ENCODE measurements at regions not wholly inside any gene's neighbourhood (a gene's known extent, or its start where the extent isn't known, plus 50 kb on each side); places are given as distances from the start of the nearest gene placed in this dataset.
A peak's percentile ranks its signal among the peaks of the same experiment; 100 is the strongest.

GRCh38 chr21:23003951-23004350, 2005.7 kb downstream of the NCAM2 start:
- H3K27ac Mint-ChIP-seq, result no peak overlapping the region
- peaks cover 4% of the 10 kb centered on the region for H3K27me3 Mint-ChIP-seq (ENCODE audit: low read depth, poor library complexity)
- DNase-seq, result no peak
- no peaks in the 10 kb centered on the region for H3K4me1 Mint-ChIP-seq
- no peaks in the 10 kb centered on the region for H3K36me3 Mint-ChIP-seq (ENCODE audit: low read depth)
- TF ChIP-seq CTCF (IDR thresholded peaks at IDR 0.05), result no peak
- H3K9me3 Mint-ChIP-seq, result no peaks in the 10 kb centered on the region
- H3K4me3 Mint-ChIP-seq, result no peak overlapping the region

GRCh38 chr21:23008601-23009202, 2010.5 kb downstream of the NCAM2 start:
- no peaks in the 10 kb centered on the region for H3K9me3 Mint-ChIP-seq
- H3K4me3 Mint-ChIP-seq, result no peak overlapping the region
- no peaks in the 10 kb centered on the region for H3K4me1 Mint-ChIP-seq
- H3K27me3 Mint-ChIP-seq (ENCODE audit: low read depth, poor library complexity), result peaks cover 8% of the 10 kb centered on the region
- H3K36me3 Mint-ChIP-seq (ENCODE audit: low read depth), result no peaks in the 10 kb centered on the region
- no peak for DNase-seq
- TF ChIP-seq CTCF (IDR thresholded peaks at IDR 0.05), result no peak
- H3K27ac Mint-ChIP-seq, result no peak overlapping the region

GRCh38 chr21:23009360-23009759, 2011.2 kb downstream of the NCAM2 start:
- no peak for DNase-seq
- Mint-ChIP-seq H3K27ac (no peak overlapping the region), H3K4me3 (no peak overlapping the region), H3K36me3 (ENCODE audit: low read depth) (no peaks in the 10 kb centered on the region), H3K27me3 (ENCODE audit: low read depth, poor library complexity) (peaks cover 8% of the 10 kb centered on the region), H3K4me1 (peaks cover 6% of the 10 kb centered on the region), H3K9me3 (no peaks in the 10 kb centered on the region)
- no peak for TF ChIP-seq CTCF (IDR thresholded peaks at IDR 0.05)

- peaks cover 4% of the 10 kb centered on the region for H3K27me3 Mint-ChIP-seq (ENCODE audit: low read depth, poor library complexity)
- no peak for TF ChIP-seq CTCF (IDR thresholded peaks at IDR 0.05)
- H3K4me1 Mint-ChIP-seq, result peaks cover 8% of the 10 kb centered on the region
- H3K36me3 Mint-ChIP-seq (ENCODE audit: low read depth), result no peaks in the 10 kb centered on the region
- H3K27ac Mint-ChIP-seq, result no peak overlapping the region
- DNase-seq, result no peak
- no peaks in the 10 kb centered on the region for H3K9me3 Mint-ChIP-seq
- no peak overlapping the region for H3K4me3 Mint-ChIP-seq
Measured at GRCh38 chr21:23014021-23014420, 2015.8 kb downstream of the NCAM2 start.

GRCh38 chr21:23016617-23017016, 2018.4 kb downstream of the NCAM2 start:
- Mint-ChIP-seq H3K9me3 (peaks cover 5% of the 10 kb centered on the region), H3K36me3 (ENCODE audit: low read depth) (no peaks in the 10 kb centered on the region), H3K27me3 (ENCODE audit: low read depth, poor library complexity) (peaks cover 2% of the 10 kb centered on the region), H3K4me1 (peaks cover 8% of the 10 kb centered on the region), H3K4me3 (no peak overlapping the region), H3K27ac (no peak overlapping the region)
- DNase-seq, result peak; percentile 11
- TF ChIP-seq CTCF (IDR thresholded peaks at IDR 0.05), result peak; percentile 40

GRCh38 chr21:23017989-23018388, 2019.8 kb downstream of the NCAM2 start:
- no peak for TF ChIP-seq CTCF (IDR thresholded peaks at IDR 0.05)
- H3K27ac Mint-ChIP-seq, result no peak overlapping the region
- peaks cover 8% of the 10 kb centered on the region for H3K9me3 Mint-ChIP-seq
- peaks cover 8% of the 10 kb centered on the region for H3K4me1 Mint-ChIP-seq
- H3K36me3 Mint-ChIP-seq (ENCODE audit: low read depth), result no peaks in the 10 kb centered on the region
- no peak overlapping the region for H3K4me3 Mint-ChIP-seq
- DNase-seq, result no peak
- H3K27me3 Mint-ChIP-seq (ENCODE audit: low read depth, poor library complexity), result no peaks in the 10 kb centered on the region

Measured in nephron progenitor cell (in vitro differentiated cells).